Activated CD4-positive, alpha-beta T cell treated with anti-CD3 and anti-CD28 coated beads, Interleukin-2, Interleukin-4, amounts not matched to agents 100 ng/mL and 50 ng/mL, durations not matched to agents 16 hours and 8 hours (primary cell): ENCODE measurements at regions not wholly inside any gene's neighbourhood (a gene's known extent, or its start where the extent isn't known, plus 50 kb on each side); places are given as distances from the start of the nearest gene placed in this dataset.

ENCODE experiments used
- DNase-seq: peaks from one replicate; pipeline ENCODE4 v3.0.0-alpha.2; 2020; ENCODE audit warnings: low spot score

GRCh38 chr20:6490849-6491248, 276.6 kb upstream of the BMP2 start:
- no peak for DNase-seq

GRCh38 chr20:6489361-6490171, 277.9 kb upstream of the BMP2 start:
- DNase-seq = no peak

- DNase-seq = no peak
Observed at GRCh38 chr20:6485351-6485750, 282.1 kb upstream of the BMP2 start.

DNA sequence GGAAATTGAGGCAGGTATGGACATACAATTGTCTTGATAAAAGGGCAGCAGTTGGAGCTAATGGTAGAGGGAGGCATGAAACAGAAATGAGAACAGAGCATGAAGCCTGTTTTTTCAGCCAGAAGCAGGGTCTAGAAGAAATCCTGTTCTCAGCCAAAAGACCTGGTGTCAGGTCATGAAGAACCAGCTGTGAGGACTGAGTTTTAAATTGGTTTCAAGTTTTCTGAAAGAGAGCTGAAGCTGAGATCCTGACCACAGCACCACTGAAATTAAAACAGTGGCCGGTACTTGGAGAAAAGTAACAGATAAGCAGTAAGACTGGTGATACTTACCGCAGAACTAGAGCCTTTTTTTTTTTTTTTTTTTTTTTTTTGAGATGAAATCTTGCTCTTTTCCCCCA, 283.8 kb upstream of the BMP2 start:
- no peak for DNase-seq

DNA sequence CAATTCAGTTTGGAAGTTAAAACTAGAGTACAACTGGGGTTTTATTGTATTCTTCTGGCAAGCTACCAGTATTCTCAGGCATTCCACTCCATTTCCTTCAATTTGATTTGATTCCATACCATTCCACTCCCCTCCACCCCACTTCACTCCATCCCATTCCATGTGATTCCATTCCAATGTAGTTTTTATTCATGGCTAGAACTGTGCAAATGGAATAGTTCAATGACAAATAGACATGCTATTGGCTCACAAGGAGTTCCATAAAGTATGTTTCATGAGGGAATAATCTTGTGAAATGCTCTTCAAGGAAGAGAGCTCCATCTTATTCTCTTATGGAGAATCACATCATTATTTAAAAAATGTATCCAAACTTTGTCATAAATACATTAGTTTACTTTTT, 285.0 kb upstream of the BMP2 start:
- DNase-seq = no peak

- DNase-seq = no peak
Observed at GRCh38 chr20:6480328-6481200, 286.9 kb upstream of the BMP2 start.

DNA sequence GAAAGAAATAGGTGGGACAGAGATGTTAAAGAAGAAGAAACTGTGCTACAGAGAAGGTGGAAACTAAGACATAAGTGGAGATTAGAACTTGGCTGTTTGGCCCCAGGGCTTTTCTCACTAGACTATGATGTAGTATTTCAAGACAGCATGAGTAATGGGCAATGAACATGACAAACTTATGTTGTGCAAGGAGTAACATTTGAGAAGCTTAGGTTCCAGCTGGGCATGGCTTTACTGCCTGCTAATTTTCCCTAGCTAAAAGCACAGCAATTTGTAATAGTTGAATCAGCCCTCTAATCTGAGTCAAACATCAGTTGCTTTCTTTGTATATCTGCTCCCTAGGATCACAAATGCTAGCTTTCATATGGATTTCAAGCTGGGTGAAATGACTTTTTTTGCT, 294.3 kb upstream of the BMP2 start:
- DNase-seq = no peak

GRCh38 chr20:6471871-6472270, 295.6 kb upstream of the BMP2 start:
- DNase-seq = no peak

DNA sequence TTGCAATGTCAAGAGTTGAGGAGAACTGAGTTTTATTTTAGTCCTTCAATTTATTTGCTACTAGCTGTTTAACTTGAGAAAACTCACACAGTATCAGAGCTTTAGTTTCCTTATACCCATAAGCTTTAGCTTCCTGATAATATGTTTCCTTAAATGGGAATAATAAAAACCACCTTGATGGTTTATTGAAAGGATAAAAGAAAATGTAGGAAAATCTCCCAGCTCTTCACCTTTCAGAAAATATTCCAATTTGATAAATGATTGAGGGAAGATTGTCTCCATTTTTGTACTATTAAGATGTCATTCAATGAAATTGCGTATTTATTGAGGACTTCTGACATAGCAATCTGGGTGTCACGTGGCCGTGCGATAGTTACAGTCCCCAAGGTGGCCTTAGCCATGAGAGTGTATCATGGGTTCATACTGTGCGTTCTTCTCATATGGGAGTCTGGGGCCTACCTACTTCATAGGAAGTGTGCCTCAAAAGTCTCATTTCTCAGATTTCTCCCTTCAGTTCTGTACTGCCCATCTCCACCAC, 296.3 kb upstream of the BMP2 start:
- DNase-seq = no peak

DNA sequence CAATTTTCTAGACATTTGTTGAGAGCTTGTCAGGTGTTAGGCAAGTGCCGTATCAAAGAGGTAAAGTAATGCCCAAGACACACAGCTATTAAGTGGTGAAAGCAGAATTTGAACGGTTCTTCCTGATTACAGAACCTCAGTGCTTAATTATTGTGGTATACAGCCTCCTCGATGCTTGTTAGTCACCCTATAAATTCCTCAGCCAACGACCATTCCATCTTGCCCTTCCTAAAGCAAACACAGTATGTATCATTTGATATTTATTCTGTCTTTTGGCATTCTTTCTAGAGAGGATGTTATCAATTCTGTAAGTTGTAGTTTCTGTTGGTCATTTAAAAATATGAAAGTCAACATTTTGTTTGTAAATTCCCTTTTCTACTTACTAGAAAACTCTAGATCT, 297.8 kb upstream of the BMP2 start:
- no peak for DNase-seq

- no peak for DNase-seq
Observed at GRCh38 chr20:6468423-6469116, 298.9 kb upstream of the BMP2 start.

DNA sequence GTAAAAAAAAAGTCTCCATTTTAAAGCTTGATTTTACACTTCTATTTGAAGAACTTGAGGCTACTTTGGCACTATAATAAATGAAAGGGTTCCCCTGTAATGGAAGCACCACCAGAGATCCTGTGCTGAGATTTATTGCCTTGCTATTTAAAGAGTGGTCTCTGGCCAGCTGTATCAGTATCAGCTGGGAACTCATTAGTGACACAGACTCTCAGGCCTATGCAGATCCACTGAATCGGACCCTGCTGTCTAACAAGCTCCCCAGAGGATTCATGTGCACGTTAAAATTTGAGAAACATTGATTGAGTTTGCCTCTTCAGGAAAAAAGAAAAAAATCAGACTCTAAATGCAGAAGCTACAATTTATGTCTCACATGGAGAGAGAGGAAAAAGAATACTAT, 299.9 kb upstream of the BMP2 start:
- no peak for DNase-seq

- DNase-seq = no peak
Observed at GRCh38 chr20:6466075-6466810, 301.2 kb upstream of the BMP2 start.

DNA sequence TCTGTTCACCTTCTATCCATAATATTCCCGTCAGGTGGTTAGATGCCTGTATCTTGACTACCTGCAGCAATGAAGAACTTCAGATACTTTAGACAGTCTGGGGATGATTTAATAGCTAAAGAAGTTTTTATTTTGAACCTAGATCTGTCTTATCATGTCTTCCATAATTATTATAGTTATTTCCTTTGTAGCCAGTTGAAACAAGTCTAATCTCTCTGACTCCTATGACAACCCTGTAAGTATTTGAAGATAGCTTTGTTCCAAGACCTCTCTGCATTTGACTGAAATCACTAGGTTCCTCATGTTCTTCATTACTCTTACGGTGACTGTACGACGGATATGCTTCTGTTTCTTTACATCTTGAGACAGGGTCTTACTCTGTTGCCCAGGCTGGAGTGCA, 316.6 kb upstream of the BMP2 start:
- no peak for DNase-seq

- DNase-seq = no peak
Observed at GRCh38 chr20:6440443-6440799, 317.6 kb upstream of the FERMT1 start.

GRCh38 chr20:6439737-6440442, 317.1 kb upstream of the FERMT1 start:
- no peak for DNase-seq

GRCh38 chr20:6434131-6434530, 311.3 kb upstream of the FERMT1 start:
- DNase-seq = no peak

DNA sequence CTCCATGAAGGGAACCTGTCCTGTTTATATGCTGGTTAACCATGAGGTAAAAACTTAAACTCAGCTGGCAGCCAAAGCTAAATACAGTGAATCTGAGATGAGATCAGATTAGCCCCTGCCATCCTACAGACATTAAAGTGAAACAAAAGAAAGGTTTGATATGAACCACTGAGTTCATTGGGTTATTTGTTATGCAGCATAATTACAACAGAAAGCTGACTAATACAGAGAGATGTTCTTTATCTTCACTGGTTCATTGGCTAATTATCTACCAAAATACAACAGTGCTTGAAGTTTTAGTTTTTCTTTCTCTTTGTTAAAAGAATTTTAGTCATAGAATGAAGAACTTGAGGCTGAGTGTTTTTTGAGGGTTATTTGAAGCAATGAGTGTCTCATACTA, 307.6 kb upstream of the FERMT1 start:
- no peak for DNase-seq

- DNase-seq = no peak
Observed at GRCh38 chr20:6426287-6426891, 303.6 kb upstream of the FERMT1 start.

- no peak for DNase-seq
Observed at GRCh38 chr20:6421321-6422248, 298.8 kb upstream of the FERMT1 start.
